ENCODE measurements at regions not wholly inside any gene's neighbourhood (a gene's known extent, or its start where the extent isn't known, plus 50 kb on each side); places are given as distances from the start of the nearest gene placed in this dataset.

GRCh38 chr15:62969442-62970089 is 73.0 kb upstream of the TPM1 start:
- TF ChIP-seq, protein P1, sequence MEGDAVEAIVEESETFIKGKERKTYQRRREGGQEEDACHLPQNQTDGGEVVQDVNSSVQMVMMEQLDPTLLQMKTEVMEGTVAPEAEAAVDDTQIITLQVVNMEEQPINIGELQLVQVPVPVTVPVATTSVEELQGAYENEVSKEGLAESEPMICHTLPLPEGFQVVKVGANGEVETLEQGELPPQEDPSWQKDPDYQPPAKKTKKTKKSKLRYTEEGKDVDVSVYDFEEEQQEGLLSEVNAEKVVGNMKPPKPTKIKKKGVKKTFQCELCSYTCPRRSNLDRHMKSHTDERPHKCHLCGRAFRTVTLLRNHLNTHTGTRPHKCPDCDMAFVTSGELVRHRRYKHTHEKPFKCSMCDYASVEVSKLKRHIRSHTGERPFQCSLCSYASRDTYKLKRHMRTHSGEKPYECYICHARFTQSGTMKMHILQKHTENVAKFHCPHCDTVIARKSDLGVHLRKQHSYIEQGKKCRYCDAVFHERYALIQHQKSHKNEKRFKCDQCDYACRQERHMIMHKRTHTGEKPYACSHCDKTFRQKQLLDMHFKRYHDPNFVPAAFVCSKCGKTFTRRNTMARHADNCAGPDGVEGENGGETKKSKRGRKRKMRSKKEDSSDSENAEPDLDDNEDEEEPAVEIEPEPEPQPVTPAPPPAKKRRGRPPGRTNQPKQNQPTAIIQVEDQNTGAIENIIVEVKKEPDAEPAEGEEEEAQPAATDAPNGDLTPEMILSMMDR (conservative IDR thresholded peaks at IDR 0.05), result no peak
- TF ChIP-seq ZFX (IDR thresholded peaks at IDR 0.05), result no peak
- H3K27ac ChIP-seq, result no peak overlapping the region

DNA sequence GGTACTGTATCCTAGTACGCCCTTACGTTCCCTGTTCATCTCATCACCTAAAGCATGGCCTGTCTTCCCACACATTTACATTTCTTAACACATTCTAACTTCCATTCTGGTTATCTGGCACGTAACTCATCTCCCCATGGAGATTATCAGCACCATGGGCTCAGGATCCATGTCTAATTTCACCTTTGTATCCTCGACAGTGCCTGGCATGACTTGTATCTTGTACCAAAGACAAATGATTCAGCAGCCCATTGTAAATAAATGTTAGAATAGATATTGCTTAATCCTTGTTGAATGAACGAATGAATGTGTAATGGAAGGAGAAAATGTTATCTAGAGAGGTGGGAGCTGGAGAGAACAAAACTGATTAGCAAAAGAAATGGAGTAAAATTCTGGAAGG is 69.7 kb upstream of the TPM1 start:
- H3K27ac ChIP-seq, result no peak overlapping the region

GRCh38 chr15:62975515-62975914 is 67.0 kb upstream of the TPM1 start:
- TF ChIP-seq, protein P1 (conservative IDR thresholded peaks at IDR 0.05), result no peak
- no peak for TF ChIP-seq ZFX (IDR thresholded peaks at IDR 0.05)
- H3K27ac ChIP-seq, result no peak overlapping the region

More for the DNA sequence above, 69.7 kb upstream of the TPM1 start:
- TF ChIP-seq, protein P1 (conservative IDR thresholded peaks at IDR 0.05), result no peak
- TF ChIP-seq ZFX (IDR thresholded peaks at IDR 0.05), result no peak

DNA sequence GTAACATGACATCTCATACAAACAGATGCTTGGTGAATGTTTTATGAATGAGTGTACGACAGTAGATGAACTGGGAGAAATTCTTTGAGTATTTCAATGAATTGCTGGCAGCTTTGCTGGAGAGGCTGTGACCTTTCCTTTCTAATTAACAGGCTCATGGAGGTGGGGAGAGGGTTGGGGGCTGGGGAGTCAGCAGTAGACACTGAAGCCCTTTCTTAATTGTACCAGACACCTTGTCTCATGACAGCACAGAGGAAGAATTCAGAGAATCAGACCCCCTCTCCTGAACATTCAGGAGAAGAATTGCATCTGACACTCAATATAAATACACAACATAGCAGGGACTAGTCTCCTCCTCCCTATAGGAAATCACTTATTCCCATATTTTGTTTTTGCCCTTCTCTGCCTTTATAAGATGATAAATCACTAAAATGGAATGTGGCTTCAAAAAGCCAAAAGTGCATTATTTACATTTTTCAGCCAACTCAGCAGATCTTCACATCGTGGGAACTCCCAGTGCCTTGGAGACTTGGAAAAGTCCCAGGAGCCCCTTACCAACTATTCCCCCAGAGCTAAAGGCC is 66.2 kb upstream of the TPM1 start:
- TF ChIP-seq, protein P1 (conservative IDR thresholded peaks at IDR 0.05), result no peak
- TF ChIP-seq ZFX (IDR thresholded peaks at IDR 0.05), result no peak
- no peak overlapping the region for H3K27ac ChIP-seq

- H3K27ac ChIP-seq, result no peak overlapping the region
- TF ChIP-seq ZFX (IDR thresholded peaks at IDR 0.05), result no peak
- TF ChIP-seq, protein P1 (conservative IDR thresholded peaks at IDR 0.05), result no peak
These were observed 64.4 kb upstream of the TPM1 start for GRCh38 chr15:62977952-62978811.

- H3K27ac ChIP-seq, result no peak overlapping the region
- no peak for TF ChIP-seq ZFX (IDR thresholded peaks at IDR 0.05)
- TF ChIP-seq, protein P1 (conservative IDR thresholded peaks at IDR 0.05), result no peak
These were observed 63.3 kb upstream of the TPM1 start for GRCh38 chr15:62979252-62979651.

GRCh38 chr15:62981071-62981470 is 61.5 kb upstream of the TPM1 start:
- no peak for TF ChIP-seq ZFX (IDR thresholded peaks at IDR 0.05)
- TF ChIP-seq, protein P1 (conservative IDR thresholded peaks at IDR 0.05), result no peak
- H3K27ac ChIP-seq, result no peak overlapping the region
